Stimulated activated naive B cell treated with anti-CD40 and anti-IgM and Interleukin-4, amounts not matched to agents 10 μg/mL and 1 μg/mL and 100 μg/mL, for 72 hours (primary cell): ENCODE measurements at regions not wholly inside any gene's neighbourhood (a gene's known extent, or its start where the extent isn't known, plus 50 kb on each side); places are given as distances from the start of the nearest gene placed in this dataset.

Experiments used
- ATAC-seq, 2 donors: fragments of 150-1000 bp; cut with Tn5 transposase; replicated peaks; 2 replicates each; pipeline ENCODE4 v1.10.0; 2021; ENCODE audit warnings: moderate library complexity in 1 of 2
- DNase-seq: peaks from one replicate; pipeline ENCODE4 v3.0.0; 2021
- H3K27ac Mint-ChIP-seq: one replicate; pipeline ENCODE4 v1.8.0; 2022; ENCODE audit warnings: mild to moderate bottlenecking, mixed read lengths
- H3K27me3 Mint-ChIP-seq, 2 donors: one replicate each; pipeline ENCODE4 v1.8.0; 2022; ENCODE audit warnings: mixed read lengths in 2 of 2
- H3K36me3 Mint-ChIP-seq, 2 donors: one replicate each; pipeline ENCODE4 v1.8.0; 2022; ENCODE audit warnings: mixed read lengths in 2 of 2, mild to moderate bottlenecking in 1 of 2
- H3K4me1 Mint-ChIP-seq, 2 donors: one replicate each; pipeline ENCODE4 v1.8.0; 2022; ENCODE audit warnings: mixed read lengths in 2 of 2, mild to moderate bottlenecking in 1 of 2
- H3K4me3 Mint-ChIP-seq, 2 donors: one replicate each; pipeline ENCODE4 v1.8.0; 2022; ENCODE audit warnings: mild to moderate bottlenecking in 2 of 2, mixed read lengths in 2 of 2, moderate library complexity in 1 of 2
- H3K9me3 Mint-ChIP-seq, 2 donors: one replicate each; pipeline ENCODE4 v1.8.0; 2022; ENCODE audit warnings: mixed read lengths in 2 of 2, mild to moderate bottlenecking in 1 of 2

DNA sequence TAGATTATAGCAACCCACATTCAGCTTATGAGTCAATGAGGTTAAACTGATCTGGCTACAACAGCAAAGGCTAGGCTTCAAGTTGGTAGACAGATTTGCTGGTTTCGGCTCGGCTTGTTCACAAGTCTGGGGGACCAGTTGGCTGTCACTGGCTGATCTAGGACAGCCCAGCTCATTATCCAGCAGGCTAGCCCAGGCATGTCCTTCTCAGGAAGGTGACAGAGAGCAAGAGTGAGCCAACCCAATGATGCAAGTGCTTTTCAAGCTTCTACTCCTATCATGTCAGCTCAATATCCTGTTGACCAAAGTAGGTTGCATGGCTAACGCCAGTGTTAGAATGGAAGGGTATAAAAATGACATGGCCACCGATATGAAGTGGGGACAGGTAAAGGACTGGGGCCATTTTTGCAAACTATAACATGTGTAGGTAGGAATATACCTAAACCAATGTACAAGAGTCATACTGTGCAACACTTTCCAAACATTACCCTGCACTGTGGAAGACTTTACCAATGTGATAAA, 220.9 kb upstream of the SOX21 start:
- H3K27ac Mint-ChIP-seq, result no peak overlapping the region
- no peaks in the 10 kb centered on the region for H3K27me3 Mint-ChIP-seq
- ATAC-seq (no peak), DNase-seq (no peak)
- H3K4me3 Mint-ChIP-seq, result no peak overlapping the region
- H3K36me3 Mint-ChIP-seq, result no peaks in the 10 kb centered on the region
- no peaks in the 10 kb centered on the region for H3K4me1 Mint-ChIP-seq
- peaks cover 4 to 11% of the 10 kb centered on the region in 2 donors for H3K9me3 Mint-ChIP-seq

DNA sequence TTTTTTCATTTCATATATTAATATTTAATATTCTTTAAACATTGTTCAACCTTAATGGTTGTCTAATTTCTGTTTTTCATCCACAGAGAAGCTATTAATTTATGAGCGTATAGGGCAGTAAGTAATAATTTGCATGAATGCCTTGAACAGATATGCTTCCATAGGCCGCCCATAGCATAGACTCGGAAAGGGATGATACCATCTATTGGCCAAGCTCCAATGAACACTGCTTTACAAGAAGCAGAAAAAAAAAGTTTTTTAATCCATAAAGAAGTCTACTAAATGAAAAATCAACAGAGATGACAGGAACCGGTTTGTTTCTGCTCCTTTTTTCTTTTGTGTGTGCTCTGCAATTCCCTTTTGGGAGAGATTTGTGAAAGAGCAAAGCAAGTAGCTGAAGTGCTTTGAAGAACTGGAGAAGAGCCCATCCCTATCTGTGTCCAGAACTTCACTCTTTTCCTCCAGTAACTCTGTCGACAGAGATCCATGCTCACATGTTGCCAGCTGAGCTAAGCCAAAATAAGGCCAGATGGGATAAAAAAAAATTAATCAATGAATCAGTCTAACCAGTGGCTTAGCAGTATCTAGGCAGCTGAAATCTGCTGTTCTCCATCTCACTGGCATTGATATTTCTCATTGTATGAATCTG, 215.9 kb upstream of the SOX21 start:
- Mint-ChIP-seq H3K36me3 (no peaks in the 10 kb centered on the region), H3K27me3 (no peaks in the 10 kb centered on the region), H3K27ac (no peak overlapping the region), H3K4me1 (no peaks in the 10 kb centered on the region), H3K4me3 (no peak overlapping the region), H3K9me3 (peaks cover 3 to 4% of the 10 kb centered on the region in 2 donors)
- no peak for DNase-seq
- no peak for ATAC-seq

DNA sequence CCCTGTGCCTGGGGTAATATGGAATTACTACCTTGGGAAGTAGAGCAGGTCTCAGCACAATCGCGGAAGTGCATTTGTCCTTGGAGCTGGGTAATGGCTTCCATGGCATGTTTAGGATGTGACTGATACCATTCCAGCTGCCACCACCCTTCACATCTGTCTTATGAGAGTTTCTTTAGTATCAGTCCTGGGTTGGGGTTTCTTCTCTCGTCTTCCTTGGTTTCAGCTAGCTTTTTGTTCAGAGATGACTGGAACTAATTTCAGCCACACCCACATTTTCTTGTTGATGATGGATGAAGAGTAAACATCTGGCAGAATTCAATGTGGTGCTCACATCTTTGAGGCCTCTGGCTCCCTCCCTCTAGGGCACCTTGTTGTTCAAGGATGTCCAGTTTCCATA, 212.9 kb upstream of the SOX21 start:
- no peaks in the 10 kb centered on the region for H3K9me3 Mint-ChIP-seq

DNA sequence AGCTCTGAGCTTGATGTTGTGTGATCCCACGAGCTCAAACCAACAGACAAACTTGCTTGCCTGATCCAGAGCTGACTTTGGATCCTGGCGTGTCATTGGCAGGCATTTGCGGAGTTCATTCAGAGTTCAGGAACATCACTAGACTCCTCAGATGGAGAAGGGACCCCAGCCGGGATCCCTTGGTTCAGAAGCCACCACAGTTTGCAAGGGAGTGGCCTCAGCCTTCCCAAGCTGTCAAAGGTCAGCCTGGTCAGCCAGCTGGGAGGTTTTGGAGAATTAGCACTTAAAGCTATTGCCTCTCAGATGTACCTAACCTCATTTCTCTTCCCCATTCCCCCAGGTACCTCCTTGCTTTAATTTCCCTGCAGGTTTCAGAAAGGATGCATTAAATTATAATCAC, 208.8 kb upstream of the SOX21 start:
- Mint-ChIP-seq H3K9me3 (peaks cover 0 to 4% of the 10 kb centered on the region in 2 donors), H3K27me3 (no peaks in the 10 kb centered on the region), H3K36me3 (no peaks in the 10 kb centered on the region), H3K4me3 (no peak overlapping the region), H3K4me1 (no peaks in the 10 kb centered on the region), H3K27ac (no peak overlapping the region)
- no peak for DNase-seq
- ATAC-seq, result no peak

More for the DNA sequence above, 212.9 kb upstream of the SOX21 start:
- Mint-ChIP-seq H3K4me3 (no peak overlapping the region), H3K4me1 (no peaks in the 10 kb centered on the region), H3K36me3 (no peaks in the 10 kb centered on the region), H3K27me3 (no peaks in the 10 kb centered on the region), H3K27ac (no peak overlapping the region)
- DNase-seq (no peak), ATAC-seq (no peak)

DNA sequence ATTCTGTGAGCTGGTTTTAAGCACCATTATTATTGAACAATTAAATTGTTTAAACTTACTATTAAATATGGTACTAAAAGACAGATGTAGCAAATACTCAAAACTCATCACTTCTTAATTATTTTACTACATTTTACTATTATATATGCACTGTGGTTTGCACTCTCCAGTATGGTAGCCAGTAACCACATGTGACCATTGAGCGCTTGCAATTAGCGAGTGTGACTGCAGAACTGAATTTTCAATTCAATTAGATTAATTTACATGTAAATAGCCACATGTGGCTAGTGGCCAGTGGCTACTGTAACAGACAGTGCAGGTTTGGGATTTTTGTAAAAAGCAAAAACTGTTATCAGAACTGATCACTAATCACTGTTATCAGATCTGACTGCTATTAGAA, 208.2 kb upstream of the SOX21 start:
- peaks cover 0 to 4% of the 10 kb centered on the region in 2 donors for H3K9me3 Mint-ChIP-seq
- ATAC-seq, result no peak
- no peak for DNase-seq
- H3K4me1 Mint-ChIP-seq, result no peaks in the 10 kb centered on the region
- H3K27me3 Mint-ChIP-seq, result no peaks in the 10 kb centered on the region
- H3K4me3 Mint-ChIP-seq, result no peak overlapping the region
- H3K36me3 Mint-ChIP-seq, result no peaks in the 10 kb centered on the region
- no peak overlapping the region for H3K27ac Mint-ChIP-seq

DNA sequence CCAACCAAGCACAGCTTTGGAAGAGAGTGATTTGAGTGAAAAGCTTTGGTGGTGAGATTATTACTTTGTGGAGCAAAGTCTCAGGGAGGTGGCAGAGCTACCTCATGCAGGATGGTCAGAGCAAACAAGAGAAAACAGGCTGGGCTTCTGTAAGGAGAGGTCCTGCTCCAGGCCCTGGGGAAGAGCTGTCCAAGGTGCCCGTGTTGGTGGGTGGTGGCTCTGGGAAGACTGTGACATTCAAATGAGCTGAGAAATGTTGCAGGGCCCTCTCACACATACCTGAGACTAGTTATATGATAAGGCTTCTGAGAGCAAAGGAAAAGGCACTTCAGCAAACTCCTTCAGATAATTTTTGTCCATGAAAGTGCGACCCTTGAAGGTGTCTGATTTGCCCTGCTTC, 205.5 kb upstream of the SOX21 start:
- peaks cover 4 to 5% of the 10 kb centered on the region in 2 donors for H3K9me3 Mint-ChIP-seq
- ATAC-seq (no peak), DNase-seq (no peak)
- H3K4me3 Mint-ChIP-seq, result no peak overlapping the region
- H3K27me3 Mint-ChIP-seq, result no peaks in the 10 kb centered on the region
- H3K4me1 Mint-ChIP-seq, result no peaks in the 10 kb centered on the region
- H3K27ac Mint-ChIP-seq, result no peak overlapping the region
- no peaks in the 10 kb centered on the region for H3K36me3 Mint-ChIP-seq

DNA sequence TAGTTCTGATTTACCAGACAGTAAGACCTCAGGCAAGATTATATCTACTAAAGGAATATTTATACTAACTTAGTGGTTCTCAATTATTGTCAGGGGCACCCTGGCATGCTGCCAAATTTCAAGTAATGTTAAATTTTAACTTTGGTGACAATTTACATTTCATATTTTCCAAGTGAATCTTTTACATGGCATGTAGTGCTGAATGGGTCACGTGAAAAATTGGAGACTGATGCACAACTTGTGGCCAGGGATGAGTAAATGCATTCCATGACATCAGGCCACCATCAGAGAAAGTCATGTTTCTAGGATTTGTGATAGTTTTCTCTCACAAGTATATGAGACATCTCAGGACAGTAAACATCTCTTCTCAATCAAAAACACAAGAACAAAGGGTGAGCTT, 202.6 kb upstream of the SOX21 start:
- Mint-ChIP-seq H3K36me3 (no peaks in the 10 kb centered on the region), H3K4me1 (no peaks in the 10 kb centered on the region), H3K27me3 (peaks cover 4 to 14% of the 10 kb centered on the region in 2 donors), H3K9me3 (peaks cover 4 to 5% of the 10 kb centered on the region in 2 donors), H3K27ac (no peak overlapping the region), H3K4me3 (no peak overlapping the region)
- DNase-seq, result no peak
- no peak for ATAC-seq

DNA sequence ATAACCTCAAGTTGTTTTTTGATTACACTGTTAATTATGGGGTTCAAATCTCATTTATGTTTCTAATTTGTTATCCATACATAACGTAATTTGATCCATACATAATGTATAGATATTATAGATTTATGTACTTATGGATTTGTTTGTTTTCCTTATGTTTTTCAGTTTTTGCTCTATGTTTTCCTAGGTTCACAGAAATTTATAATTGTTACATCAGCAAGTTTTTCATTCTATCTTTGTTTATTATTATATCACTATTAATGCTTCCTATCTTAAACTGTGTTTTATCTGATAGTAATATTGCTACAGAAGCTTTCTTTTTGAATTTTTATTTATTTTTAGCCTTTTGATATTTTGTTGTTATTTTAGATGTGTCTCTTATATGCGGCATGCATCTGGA, 194.3 kb upstream of the SOX21 start:
- ATAC-seq (no peak), DNase-seq (no peak)
- Mint-ChIP-seq H3K27ac (no peak overlapping the region), H3K36me3 (no peaks in the 10 kb centered on the region), H3K4me1 (no peaks in the 10 kb centered on the region), H3K4me3 (no peak overlapping the region), H3K9me3 (no peaks in the 10 kb centered on the region), H3K27me3 (peaks cover 4 to 8% of the 10 kb centered on the region in 2 donors)

DNA sequence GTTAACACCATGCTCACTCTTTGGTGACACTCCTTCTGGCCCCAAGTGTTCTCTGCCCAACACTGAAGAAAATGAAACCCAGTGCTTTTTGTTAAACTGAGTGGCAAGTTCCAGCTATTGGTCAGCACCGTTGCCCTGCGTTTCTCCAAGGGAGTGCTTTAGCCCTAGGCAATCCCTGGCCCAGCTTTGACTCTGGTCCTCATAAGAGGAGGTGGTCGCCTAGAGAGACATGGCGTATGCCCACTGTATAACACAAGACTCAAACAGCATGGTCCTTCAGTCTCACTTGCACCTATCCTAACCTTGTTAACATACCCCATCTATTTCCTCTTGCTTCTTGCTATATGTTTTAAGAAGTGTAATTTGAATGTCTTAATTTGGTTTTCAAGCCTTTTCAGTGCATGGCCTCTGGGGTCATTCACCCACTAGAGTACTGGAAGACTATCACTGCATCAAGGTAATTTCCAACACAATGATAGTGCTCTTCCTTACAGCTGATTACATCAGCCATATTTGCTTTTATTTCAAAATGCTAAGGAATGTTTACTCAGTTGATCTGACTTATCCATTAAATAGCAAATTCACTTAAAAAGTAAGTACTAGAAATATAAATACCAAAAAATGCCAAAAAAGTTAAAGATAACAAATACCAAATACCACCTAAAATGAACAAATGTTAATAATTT, 190.5 kb upstream of the SOX21 start:
- Mint-ChIP-seq H3K4me3 (no peak overlapping the region), H3K27me3 (no peaks in the 10 kb centered on the region), H3K9me3 (no peaks in the 10 kb centered on the region), H3K36me3 (no peaks in the 10 kb centered on the region), H3K4me1 (no peaks in the 10 kb centered on the region), H3K27ac (no peak overlapping the region)
- DNase-seq (no peak), ATAC-seq (no peak)

DNA sequence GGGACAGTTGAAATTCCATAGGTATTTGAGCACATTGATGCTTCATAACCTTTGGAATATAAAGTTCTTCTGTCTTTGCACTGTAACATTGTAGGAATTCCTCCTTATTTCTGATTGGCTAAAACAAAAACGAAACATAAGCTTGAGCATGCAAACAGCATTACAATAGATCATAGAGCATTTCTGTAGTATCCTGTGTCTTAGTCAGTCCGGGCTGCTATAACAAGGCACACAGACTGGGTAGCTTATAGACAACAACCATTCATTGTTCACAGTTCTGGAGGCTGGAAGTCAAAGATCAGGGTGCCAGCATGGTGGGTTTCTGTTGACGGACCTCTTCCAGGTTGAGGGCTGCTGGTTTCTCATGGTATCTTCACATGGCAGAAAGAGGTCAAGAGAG, 188.7 kb upstream of the SOX21 start:
- Mint-ChIP-seq H3K9me3 (no peaks in the 10 kb centered on the region), H3K36me3 (no peaks in the 10 kb centered on the region), H3K4me1 (no peaks in the 10 kb centered on the region), H3K27me3 (no peaks in the 10 kb centered on the region), H3K27ac (no peak overlapping the region), H3K4me3 (no peak overlapping the region)
- DNase-seq (no peak), ATAC-seq (no peak)

DNA sequence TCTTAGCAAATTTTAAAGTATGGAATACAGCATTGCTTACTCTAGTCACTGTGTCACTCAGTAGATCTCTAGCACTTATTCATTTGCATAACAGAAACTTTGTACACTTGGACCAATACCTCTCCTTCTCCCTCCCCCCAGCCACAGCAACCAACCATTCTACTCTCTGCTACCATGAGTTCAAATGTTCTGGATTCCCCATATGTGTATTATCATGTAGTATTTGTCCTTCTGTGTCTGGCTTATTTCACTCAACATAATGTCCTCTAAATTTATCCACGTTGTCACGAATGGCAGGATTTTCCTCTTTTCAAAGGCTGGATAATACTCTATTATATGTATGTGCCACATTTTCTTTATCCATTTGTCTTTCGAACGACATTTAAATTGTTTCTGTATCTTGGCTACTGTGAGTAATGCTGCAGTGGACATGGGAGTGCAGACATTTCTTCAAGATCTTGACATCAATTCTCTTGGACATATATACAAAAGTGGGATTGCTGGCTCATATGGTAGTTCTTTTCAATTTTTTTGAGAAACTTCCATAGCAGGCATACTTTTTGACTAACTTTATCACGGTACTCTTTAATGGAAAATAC, 184.5 kb upstream of the SOX21 start:
- ATAC-seq (no peak), DNase-seq (no peak)
- no peaks in the 10 kb centered on the region for H3K4me1 Mint-ChIP-seq
- H3K27ac Mint-ChIP-seq, result no peak overlapping the region
- H3K27me3 Mint-ChIP-seq, result no peaks in the 10 kb centered on the region
- no peaks in the 10 kb centered on the region for H3K9me3 Mint-ChIP-seq
- H3K36me3 Mint-ChIP-seq, result no peaks in the 10 kb centered on the region
- H3K4me3 Mint-ChIP-seq, result no peak overlapping the region

DNA sequence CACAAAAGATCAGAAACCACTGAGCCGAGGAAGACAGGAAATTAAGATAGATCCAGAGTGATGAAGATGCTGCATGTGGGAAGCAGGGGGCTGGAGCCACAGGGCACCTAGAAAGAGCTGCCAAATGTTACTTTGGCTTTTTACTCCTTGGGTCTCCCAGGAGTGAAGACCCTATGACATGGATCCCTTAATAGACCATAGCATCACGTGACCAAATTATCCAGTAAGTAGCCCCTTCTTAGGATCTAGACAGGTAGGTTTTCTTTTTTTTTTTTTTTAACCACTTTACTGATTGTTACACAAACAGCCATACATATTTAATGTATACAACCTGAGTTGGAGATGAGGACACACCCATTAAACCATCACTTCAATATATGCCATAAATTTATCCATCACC, 183.9 kb upstream of the SOX21 start:
- Mint-ChIP-seq H3K36me3 (no peaks in the 10 kb centered on the region), H3K4me1 (no peaks in the 10 kb centered on the region), H3K27me3 (no peaks in the 10 kb centered on the region), H3K9me3 (no peaks in the 10 kb centered on the region), H3K27ac (no peak overlapping the region), H3K4me3 (no peak overlapping the region)
- DNase-seq (no peak), ATAC-seq (no peak)

DNA sequence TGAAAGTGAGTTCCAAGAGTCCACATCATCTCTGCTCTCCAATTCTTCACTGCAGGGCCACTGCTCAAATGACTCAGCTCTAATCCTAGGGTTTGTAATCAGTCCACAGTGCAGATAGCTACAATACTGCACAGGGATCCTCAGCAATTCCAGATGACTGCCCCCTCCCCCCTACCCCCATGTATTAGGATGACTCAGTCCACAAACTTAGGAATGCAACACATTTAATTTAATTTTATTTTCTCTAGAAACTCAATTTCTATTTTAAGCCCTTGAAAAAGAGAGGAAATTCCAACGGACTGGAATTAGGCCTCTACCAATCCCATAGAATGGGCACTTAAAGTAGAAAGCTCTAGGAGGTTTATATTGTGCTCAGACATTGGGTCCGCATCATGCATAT, 173.8 kb upstream of the SOX21 start:
- Mint-ChIP-seq H3K27me3 (no peaks in the 10 kb centered on the region), H3K4me1 (no peaks in the 10 kb centered on the region), H3K9me3 (peaks cover 0 to 2% of the 10 kb centered on the region in 2 donors), H3K4me3 (no peak overlapping the region), H3K27ac (no peak overlapping the region), H3K36me3 (no peaks in the 10 kb centered on the region)
- no peak for DNase-seq
- ATAC-seq, result no peak

DNA sequence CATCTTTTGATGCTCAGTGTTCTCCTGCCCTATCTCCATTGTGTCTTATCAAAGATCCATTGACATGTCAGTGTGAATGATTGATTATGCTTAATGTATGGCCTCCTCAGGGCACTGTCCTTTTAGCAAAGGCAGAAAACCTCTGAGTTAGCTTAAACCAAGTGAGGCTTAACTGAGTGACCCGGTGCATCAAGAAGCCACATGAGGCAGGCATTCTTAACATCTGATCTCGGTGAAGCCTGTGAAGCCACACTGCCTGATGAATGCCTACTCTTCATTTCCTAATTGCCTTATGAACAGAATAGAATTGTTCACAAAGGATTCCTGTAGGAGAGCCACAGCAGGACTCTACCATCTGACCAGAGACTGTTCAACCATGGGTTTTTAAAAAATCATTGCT, 168.1 kb upstream of the SOX21 start:
- H3K9me3 Mint-ChIP-seq, result peaks cover 1 to 3% of the 10 kb centered on the region in 2 donors
- H3K4me3 Mint-ChIP-seq, result no peak overlapping the region

DNA sequence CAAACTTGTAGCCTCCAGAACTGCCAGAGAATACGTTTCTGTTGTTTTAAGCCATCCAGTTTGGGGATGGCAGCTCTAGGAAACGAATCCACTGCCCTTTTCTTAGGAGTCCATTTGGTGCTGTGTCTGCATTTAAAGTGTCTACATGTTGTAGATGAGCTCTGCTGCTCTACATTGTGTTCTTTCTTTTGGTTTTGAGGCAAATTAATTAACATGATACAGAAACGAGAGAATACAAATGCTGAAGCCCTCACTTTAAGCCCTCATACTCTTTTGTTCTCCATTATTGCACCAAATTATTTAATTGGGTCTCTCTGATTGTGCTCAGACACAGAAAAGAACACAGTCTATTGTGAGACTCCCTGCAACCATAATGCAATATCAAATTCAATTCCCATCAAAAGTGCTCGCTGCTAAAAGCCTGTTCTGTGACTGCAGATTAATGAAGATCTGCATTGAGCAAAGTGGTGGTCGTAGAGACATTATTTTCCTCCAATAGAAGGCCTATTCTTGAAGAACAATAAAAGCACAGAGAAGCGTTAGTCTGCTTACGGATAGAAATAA, 166.3 kb upstream of the SOX21 start:
- no peak overlapping the region for H3K4me3 Mint-ChIP-seq
- DNase-seq (no peak), ATAC-seq (no peak)
- H3K36me3 Mint-ChIP-seq, result no peaks in the 10 kb centered on the region
- peaks cover 3 to 4% of the 10 kb centered on the region in 2 donors for H3K9me3 Mint-ChIP-seq
- H3K27me3 Mint-ChIP-seq, result no peaks in the 10 kb centered on the region
- no peaks in the 10 kb centered on the region for H3K4me1 Mint-ChIP-seq
- H3K27ac Mint-ChIP-seq, result no peak overlapping the region

More for the DNA sequence above, 168.1 kb upstream of the SOX21 start:
- DNase-seq (no peak), ATAC-seq (no peak)
- H3K27me3 Mint-ChIP-seq, result no peaks in the 10 kb centered on the region
- H3K27ac Mint-ChIP-seq, result no peak overlapping the region
- H3K36me3 Mint-ChIP-seq, result no peaks in the 10 kb centered on the region
- no peaks in the 10 kb centered on the region for H3K4me1 Mint-ChIP-seq
